ENCODE measurements at regions not wholly inside any gene's neighbourhood (a gene's known extent, or its start where the extent isn't known, plus 50 kb on each side); places are given as distances from the start of the nearest gene placed in this dataset.

GRCh38 chr11:8831861-8832260 is 79.1 kb upstream of the AKIP1 start:
- Histone ChIP-seq H3K9me3 (replicated peaks in 1 of 11) (no peaks in the 10 kb centered on the region; a peak in 1 of 22 replicates), H3K4me2 (peak overlapping the region; percentile 73 to 95 (median 87)), H3K9ac (peak overlapping the region in 6 of 11 experiments; percentile 54 to 77 (median 70); a peak in 9 of 22 replicates), H3K4me3 (peak overlapping the region in 2 of 10 experiments; percentile 34 to 44; a peak in 2 of 20 replicates), H3K4me1 (peaks cover 52 to 82% (median 77%) of the 10 kb centered on the region in 10 experiments), H3K27ac (peak overlapping the region in 8 of 11 experiments; percentile 70 to 87 (median 78); a peak in 14 of 22 replicates), H3K27me3 (no peaks in the 10 kb centered on the region), H4K20me1 (no peaks in the 10 kb centered on the region), H3K36me3 (no peaks in the 10 kb centered on the region)
- TF ChIP-seq Cebpa-rat (IDR thresholded peaks at IDR 0.05) = no peak

- peak overlapping the region in 6 of 10 experiments; percentile 1 to 44 (median 41); a peak in 11 of 20 replicates for H3K4me3 ChIP-seq
- peak overlapping the region; percentile 53 to 77 (median 59); a peak in 21 of 22 replicates for H3K9ac ChIP-seq
- peaks cover 43 to 75% (median 69%) of the 10 kb centered on the region in 10 experiments for H3K4me1 ChIP-seq
- H3K36me3 ChIP-seq = no peaks in the 10 kb centered on the region
- no peak for TF ChIP-seq Cebpa-rat (IDR thresholded peaks at IDR 0.05)
- no peaks in the 10 kb centered on the region for H3K27me3 ChIP-seq
- H3K4me2 ChIP-seq = peak overlapping the region; percentile 73 to 95 (median 87)
- H3K27ac ChIP-seq = peak overlapping the region; percentile 58 to 87 (median 76); a peak in 20 of 22 replicates
- no peaks in the 10 kb centered on the region; a peak in 1 of 22 replicates for H3K9me3 ChIP-seq (replicated peaks in 1 of 11)
- no peaks in the 10 kb centered on the region for H4K20me1 ChIP-seq
Measured at GRCh38 chr11:8832571-8833260, 78.3 kb upstream of the AKIP1 start.

GRCh38 chr11:8833568-8834315 is 77.2 kb upstream of the AKIP1 start:
- TF ChIP-seq Cebpa-rat (IDR thresholded peaks at IDR 0.05) = peak in 1 of 11 experiments; percentile 52; a peak in 2 of 22 replicates
- Histone ChIP-seq H3K9me3 (replicated peaks in 1 of 11) (no peaks in the 10 kb centered on the region; a peak in 1 of 22 replicates), H3K4me2 (peak overlapping the region; percentile 73 to 95 (median 87); a peak in 20 of 22 replicates), H3K4me1 (peaks cover 33 to 65% (median 58%) of the 10 kb centered on the region in 10 experiments), H4K20me1 (no peaks in the 10 kb centered on the region), H3K27ac (peak overlapping the region in 8 of 11 experiments; percentile 70 to 87 (median 78); a peak in 14 of 22 replicates), H3K4me3 (peak overlapping the region in 2 of 10 experiments; percentile 12 to 44; a peak in 1 of 20 replicates), H3K27me3 (no peaks in the 10 kb centered on the region), H3K9ac (peak overlapping the region in 4 of 11 experiments; percentile 59 to 77 (median 73); a peak in 6 of 22 replicates), H3K36me3 (no peaks in the 10 kb centered on the region)

GRCh38 chr11:8834379-8834778 is 76.6 kb upstream of the AKIP1 start:
- H3K4me2 ChIP-seq = peak overlapping the region in 8 of 11 experiments; percentile 73 to 95 (median 86); a peak in 16 of 22 replicates
- TF ChIP-seq Cebpa-rat (IDR thresholded peaks at IDR 0.05) = no peak
- H3K9ac ChIP-seq = no peak overlapping the region
- no peak overlapping the region for H3K4me3 ChIP-seq
- H4K20me1 ChIP-seq = no peaks in the 10 kb centered on the region
- no peaks in the 10 kb centered on the region for H3K27me3 ChIP-seq
- H3K9me3 ChIP-seq (replicated peaks in 1 of 11) = no peaks in the 10 kb centered on the region; a peak in 1 of 22 replicates
- H3K36me3 ChIP-seq = no peaks in the 10 kb centered on the region
- peaks cover 26 to 58% (median 52%) of the 10 kb centered on the region in 10 experiments for H3K4me1 ChIP-seq
- H3K27ac ChIP-seq = peak overlapping the region in 5 of 11 experiments; percentile 70 to 87 (median 80); a peak in 8 of 22 replicates

- H3K4me3 ChIP-seq = no peak overlapping the region
- no peaks in the 10 kb centered on the region; a peak in 1 of 22 replicates for H3K9me3 ChIP-seq (replicated peaks in 1 of 11)
- H4K20me1 ChIP-seq = no peaks in the 10 kb centered on the region
- no peak overlapping the region for H3K4me2 ChIP-seq
- no peak overlapping the region for H3K27ac ChIP-seq
- peaks cover 9 to 20% (median 17%) of the 10 kb centered on the region in 10 experiments for H3K4me1 ChIP-seq
- no peak overlapping the region for H3K9ac ChIP-seq
- H3K27me3 ChIP-seq = no peaks in the 10 kb centered on the region
- no peak; a peak in 1 of 22 replicates for TF ChIP-seq Cebpa-rat (IDR thresholded peaks at IDR 0.05)
- H3K36me3 ChIP-seq = no peaks in the 10 kb centered on the region
Measured at GRCh38 chr11:8838248-8838647, 72.7 kb upstream of the AKIP1 start.

GRCh38 chr11:8839306-8839956 is 71.6 kb upstream of the AKIP1 start:
- no peak overlapping the region for H3K27ac ChIP-seq
- no peaks in the 10 kb centered on the region for H3K27me3 ChIP-seq
- H3K36me3 ChIP-seq = no peaks in the 10 kb centered on the region
- H3K4me3 ChIP-seq = no peak overlapping the region
- H4K20me1 ChIP-seq = no peaks in the 10 kb centered on the region
- no peak overlapping the region for H3K9ac ChIP-seq
- peaks cover 0 to 11% (median 6%) of the 10 kb centered on the region in 10 experiments; a peak in 14 of 20 replicates for H3K4me1 ChIP-seq
- peak overlapping the region in 2 of 11 experiments; percentile 23 to 36; a peak in 3 of 22 replicates for H3K4me2 ChIP-seq
- no peak for TF ChIP-seq Cebpa-rat (IDR thresholded peaks at IDR 0.05)
- H3K9me3 ChIP-seq (replicated peaks in 1 of 11) = no peaks in the 10 kb centered on the region; a peak in 1 of 22 replicates

GRCh38 chr11:8839957-8840945 is 70.7 kb upstream of the AKIP1 start:
- Histone ChIP-seq H4K20me1 (no peaks in the 10 kb centered on the region), H3K27me3 (no peaks in the 10 kb centered on the region), H3K4me3 (no peak overlapping the region), H3K4me2 (peak overlapping the region in 2 of 11 experiments; percentile 23 to 36; a peak in 4 of 22 replicates), H3K27ac (no peak overlapping the region), H3K36me3 (no peaks in the 10 kb centered on the region), H3K9ac (no peak overlapping the region), H3K9me3 (replicated peaks in 1 of 11) (no peaks in the 10 kb centered on the region; a peak in 1 of 22 replicates), H3K4me1 (peaks cover 0 to 11% (median 0%) of the 10 kb centered on the region in 10 experiments; a peak in 3 of 20 replicates)
- no peak for TF ChIP-seq Cebpa-rat (IDR thresholded peaks at IDR 0.05)

- H3K4me2 ChIP-seq = no peak overlapping the region
- no peak overlapping the region for H3K27ac ChIP-seq
- peaks cover 0 to 11% (median 0%) of the 10 kb centered on the region in 10 experiments; a peak in 2 of 20 replicates for H3K4me1 ChIP-seq
- no peak for TF ChIP-seq Cebpa-rat (IDR thresholded peaks at IDR 0.05)
- no peak overlapping the region for H3K9ac ChIP-seq
- no peaks in the 10 kb centered on the region for H3K9me3 ChIP-seq (replicated peaks in 1 of 11)
- H4K20me1 ChIP-seq = no peaks in the 10 kb centered on the region
- no peaks in the 10 kb centered on the region for H3K36me3 ChIP-seq
- no peak overlapping the region for H3K4me3 ChIP-seq
- H3K27me3 ChIP-seq = no peaks in the 10 kb centered on the region
Measured at GRCh38 chr11:8841899-8842298, 69.1 kb upstream of the AKIP1 start.

Measured in BLaER1 treated with 17β-estradiol and CSF1 and Interleukin-3, amounts not matched to agents 10 nM and 100 nM (cell line).